GM12865 (cell line): ENCODE measurements at regions not wholly inside any gene's neighbourhood (a gene's known extent, or its start where the extent isn't known, plus 50 kb on each side); places are given as distances from the start of the nearest gene placed in this dataset.

ENCODE experiments used
- DNase-seq: peaks from one replicate; pipeline ENCODE4 v3.0.0; 2010; ENCODE audit warnings: low read depth
- H3K4me3 ChIP-seq: 2 replicates; pipeline ENCODE4 v1.5.1; 2011; ENCODE audit warnings: mild to moderate bottlenecking, low read depth, low read length, control low read depth
- TF ChIP-seq, protein P1 (sequence below): IDR thresholded peaks from 2 replicates; pipeline ENCODE4 v1.5.1; 2011; ENCODE audit warnings: low read length, control low read depth, low read depth, inconsistent platforms; ENCODE audit not compliant: insufficient read depth; ENCODE audit errors: missing control alignments

- TF ChIP-seq, protein P1, sequence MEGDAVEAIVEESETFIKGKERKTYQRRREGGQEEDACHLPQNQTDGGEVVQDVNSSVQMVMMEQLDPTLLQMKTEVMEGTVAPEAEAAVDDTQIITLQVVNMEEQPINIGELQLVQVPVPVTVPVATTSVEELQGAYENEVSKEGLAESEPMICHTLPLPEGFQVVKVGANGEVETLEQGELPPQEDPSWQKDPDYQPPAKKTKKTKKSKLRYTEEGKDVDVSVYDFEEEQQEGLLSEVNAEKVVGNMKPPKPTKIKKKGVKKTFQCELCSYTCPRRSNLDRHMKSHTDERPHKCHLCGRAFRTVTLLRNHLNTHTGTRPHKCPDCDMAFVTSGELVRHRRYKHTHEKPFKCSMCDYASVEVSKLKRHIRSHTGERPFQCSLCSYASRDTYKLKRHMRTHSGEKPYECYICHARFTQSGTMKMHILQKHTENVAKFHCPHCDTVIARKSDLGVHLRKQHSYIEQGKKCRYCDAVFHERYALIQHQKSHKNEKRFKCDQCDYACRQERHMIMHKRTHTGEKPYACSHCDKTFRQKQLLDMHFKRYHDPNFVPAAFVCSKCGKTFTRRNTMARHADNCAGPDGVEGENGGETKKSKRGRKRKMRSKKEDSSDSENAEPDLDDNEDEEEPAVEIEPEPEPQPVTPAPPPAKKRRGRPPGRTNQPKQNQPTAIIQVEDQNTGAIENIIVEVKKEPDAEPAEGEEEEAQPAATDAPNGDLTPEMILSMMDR = no peak
- no peak overlapping the region for H3K4me3 ChIP-seq
- no peak for DNase-seq
These were observed 115.4 kb downstream of the HLX start for GRCh38 chr1:220994671-220995070.

DNA sequence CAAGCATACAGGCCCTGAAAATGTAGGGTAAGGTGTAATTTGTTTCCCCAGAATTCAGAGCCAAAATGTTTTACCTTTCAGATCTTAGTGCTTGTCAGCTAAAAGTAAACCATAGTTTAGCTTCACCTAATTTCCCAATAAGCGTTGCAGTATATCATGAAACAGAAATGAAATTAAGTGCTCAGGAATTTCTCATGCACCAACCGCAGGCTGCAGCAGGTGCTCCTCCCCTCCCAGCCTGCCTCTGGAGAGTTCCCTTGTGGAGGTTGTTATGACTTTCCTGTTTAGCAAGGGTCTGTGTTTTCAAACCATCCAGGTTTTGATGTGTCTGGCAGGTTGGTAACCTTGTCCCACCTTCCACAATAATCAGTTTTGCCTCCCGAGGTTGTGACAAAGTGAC, 118.5 kb downstream of the HLX start:
- DNase-seq = no peak
- H3K4me3 ChIP-seq = no peak overlapping the region
- TF ChIP-seq, protein P1 = no peak

- TF ChIP-seq, protein P1 = no peak
- no peak overlapping the region for H3K4me3 ChIP-seq
- no peak for DNase-seq
These were observed 120.9 kb downstream of the HLX start for GRCh38 chr1:220999872-221000863.

DNA sequence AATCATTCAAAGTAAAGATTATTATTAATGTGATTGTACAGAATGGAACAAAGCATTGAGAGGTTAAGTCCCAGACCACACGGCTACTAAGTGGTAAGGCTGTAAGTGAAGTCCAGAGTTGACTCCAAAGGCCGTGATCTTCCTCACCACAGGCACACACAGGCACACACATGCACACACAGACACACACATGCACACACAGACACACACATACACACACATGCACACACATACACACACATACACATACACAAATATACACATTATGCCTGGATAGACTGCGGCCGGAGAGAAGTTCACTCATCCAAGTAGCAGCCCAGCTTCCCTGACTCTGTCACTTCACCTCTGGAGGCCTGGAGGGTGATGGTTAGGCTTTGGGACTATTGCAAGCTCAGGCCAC, 121.9 kb downstream of the HLX start:
- H3K4me3 ChIP-seq = no peak overlapping the region
- TF ChIP-seq, protein P1 = no peak
- no peak for DNase-seq

GRCh38 chr1:221002601-221003000, 123.4 kb downstream of the HLX start:
- H3K4me3 ChIP-seq = no peak overlapping the region
- DNase-seq = no peak
- TF ChIP-seq, protein P1 = no peak

DNA sequence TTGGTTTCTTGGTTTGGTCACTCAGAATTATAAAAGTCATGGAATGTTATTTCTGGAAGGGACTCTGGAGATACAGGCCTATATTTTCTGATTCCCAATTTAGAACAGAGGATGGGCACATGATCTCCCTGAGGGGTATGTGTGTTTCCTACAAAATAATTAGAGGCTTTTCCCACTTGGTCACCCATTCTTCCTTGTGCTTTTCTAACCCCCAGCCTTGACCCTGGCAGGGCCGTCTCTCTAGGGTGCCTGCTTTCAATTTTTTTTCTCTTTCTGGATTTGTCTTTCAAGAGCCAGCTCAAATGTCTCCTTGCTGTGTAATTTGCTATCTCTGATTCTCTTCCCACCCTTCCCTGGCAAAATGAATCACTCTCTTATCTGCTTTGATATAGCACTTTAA, 131.9 kb downstream of the HLX start:
- no peak for DNase-seq
- TF ChIP-seq, protein P1 = no peak
- H3K4me3 ChIP-seq = no peak overlapping the region
